ENCODE measurements at regions not wholly inside any gene's neighbourhood (a gene's known extent, or its start where the extent isn't known, plus 50 kb on each side); places are given as distances from the start of the nearest gene placed in this dataset.

DNA sequence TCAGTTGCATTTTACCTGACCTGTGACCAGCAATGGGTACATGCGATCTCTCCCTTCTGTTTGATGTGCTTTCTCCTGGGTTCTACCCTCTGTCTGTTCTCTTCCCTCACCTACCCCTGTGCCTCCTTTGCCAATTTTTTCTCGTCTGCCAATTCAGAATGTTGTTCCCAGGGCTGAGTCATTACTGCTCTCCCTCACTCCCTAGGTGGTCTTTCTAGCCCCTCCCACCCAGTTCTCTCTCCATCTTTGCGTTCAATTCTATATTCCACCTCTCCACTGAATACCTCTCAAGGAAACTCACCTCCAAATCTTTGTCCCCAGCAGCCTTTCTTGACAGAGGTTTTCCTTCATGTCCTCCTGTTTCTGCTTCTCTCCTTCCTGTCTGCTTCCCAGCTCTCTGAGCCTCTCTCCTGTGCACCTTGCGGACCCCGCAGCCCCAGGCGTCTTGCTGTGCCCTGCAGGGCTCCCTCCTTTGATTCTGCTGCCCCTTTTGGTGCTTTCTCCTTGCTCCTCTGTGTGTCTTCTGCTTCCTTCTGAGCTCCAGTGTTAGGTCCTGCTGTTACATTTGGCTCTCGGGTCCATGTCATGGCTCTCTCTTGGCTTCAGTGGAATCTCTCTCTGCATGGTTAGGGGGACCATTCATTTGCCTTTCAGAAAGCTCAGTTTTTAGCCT is 398.2 kb upstream of the TPM1 start:
- TF ChIP-seq, protein P1, sequence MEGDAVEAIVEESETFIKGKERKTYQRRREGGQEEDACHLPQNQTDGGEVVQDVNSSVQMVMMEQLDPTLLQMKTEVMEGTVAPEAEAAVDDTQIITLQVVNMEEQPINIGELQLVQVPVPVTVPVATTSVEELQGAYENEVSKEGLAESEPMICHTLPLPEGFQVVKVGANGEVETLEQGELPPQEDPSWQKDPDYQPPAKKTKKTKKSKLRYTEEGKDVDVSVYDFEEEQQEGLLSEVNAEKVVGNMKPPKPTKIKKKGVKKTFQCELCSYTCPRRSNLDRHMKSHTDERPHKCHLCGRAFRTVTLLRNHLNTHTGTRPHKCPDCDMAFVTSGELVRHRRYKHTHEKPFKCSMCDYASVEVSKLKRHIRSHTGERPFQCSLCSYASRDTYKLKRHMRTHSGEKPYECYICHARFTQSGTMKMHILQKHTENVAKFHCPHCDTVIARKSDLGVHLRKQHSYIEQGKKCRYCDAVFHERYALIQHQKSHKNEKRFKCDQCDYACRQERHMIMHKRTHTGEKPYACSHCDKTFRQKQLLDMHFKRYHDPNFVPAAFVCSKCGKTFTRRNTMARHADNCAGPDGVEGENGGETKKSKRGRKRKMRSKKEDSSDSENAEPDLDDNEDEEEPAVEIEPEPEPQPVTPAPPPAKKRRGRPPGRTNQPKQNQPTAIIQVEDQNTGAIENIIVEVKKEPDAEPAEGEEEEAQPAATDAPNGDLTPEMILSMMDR (IDR thresholded peaks at IDR 0.05) = no peak
- no peak for TF ChIP-seq POLR2A (IDR thresholded peaks at IDR 0.05)

Measured in heart left ventricle (tissue), 13 donors.